ENCODE measurements at regions not wholly inside any gene's neighbourhood (a gene's known extent, or its start where the extent isn't known, plus 50 kb on each side); places are given as distances from the start of the nearest gene placed in this dataset.

- Histone ChIP-seq H3K9me3 (replicated peaks; ENCODE audit: control insufficient read depth, insufficient read depth, low read depth, low read length) (no peaks in the 10 kb centered on the region), H3K9ac (ENCODE audit: insufficient read depth in 1 of 2, low read depth in 2 of 2, low read length in 2 of 2) (no peak overlapping the region), H3K36me3 (ENCODE audit: control insufficient read depth, insufficient read depth, low read length) (no peaks in the 10 kb centered on the region), H3K79me2 (ENCODE audit: control insufficient read depth, insufficient read depth, low read length) (no peaks in the 10 kb centered on the region), H3K4me1 (replicated peaks in 1 of 2; ENCODE audit: control insufficient read depth in 2 of 2, insufficient read depth in 2 of 2, low read length in 2 of 2) (no peaks in the 10 kb centered on the region), H3K27ac (ENCODE audit: extremely low read depth, low read depth, low read length) (no peak overlapping the region), H2AFZ (ENCODE audit: low read depth, low read length) (no peak overlapping the region), H3K4me2 (ENCODE audit: insufficient read depth, low read length) (no peak overlapping the region), H3K4me3 (no peak overlapping the region), H3K27me3 (ENCODE audit: control insufficient read depth in 2 of 2, insufficient read depth in 2 of 2, low read length in 2 of 2) (no peaks in the 10 kb centered on the region), H3K9me1 (ENCODE audit: control insufficient read depth, insufficient read depth, low read length) (no peaks in the 10 kb centered on the region), H4K20me1 (replicated peaks; ENCODE audit: control insufficient read depth, insufficient read depth, low read length) (no peaks in the 10 kb centered on the region)
- BruUV-seq (replicated peaks), result no TSS peak
- no peak for FAIRE-seq
- no peak for ATAC-seq
- intact Hi-C loops (cut with micrococcal nuclease), result no loop called here
- no peak for DNase-seq (ENCODE audit: extremely low read depth in 1 of 4, low spot score in 3 of 4)
- WGBS (ENCODE audit: insufficient coverage, low coverage, missing lambda C conversion rate), result 4% methylated on average over 2 of the region's 2 CpGs
- POLR2A ChIA-PET, result no interaction called here
- CTCF ChIA-PET (ENCODE audit: low intra/inter-chr PET ratio), result no interaction called here
- no peak for TF ChIP-seq BRCA1 (IDR thresholded peaks at IDR 0.05)
- TF ChIP-seq BRCA1 (CRISPR knock-in tag; IDR thresholded peaks at IDR 0.05), result no peak
- no peak for TF ChIP-seq ZNF778 (CRISPR knock-in tag; IDR thresholded peaks at IDR 0.05)
- no peak for TF ChIP-seq PPARD (CRISPR knock-in tag; IDR thresholded peaks at IDR 0.05)
- TF ChIP-seq ZNF445 (CRISPR knock-in tag; IDR thresholded peaks at IDR 0.05; ENCODE audit: low read depth), result no peak
- no peak for TF ChIP-seq ZNF3 (CRISPR knock-in tag; IDR thresholded peaks at IDR 0.05)
- no peak for TF ChIP-seq ZNF444 (CRISPR knock-in tag; IDR thresholded peaks at IDR 0.05)
- no peak for TF ChIP-seq CHAMP1 (IDR thresholded peaks at IDR 0.05)
- no peak for TF ChIP-seq ZBTB2 (IDR thresholded peaks at IDR 0.05)
- no peak for TF ChIP-seq HIVEP1 (CRISPR knock-in tag; IDR thresholded peaks at IDR 0.05)
- no peak for TF ChIP-seq KDM1A (IDR thresholded peaks at IDR 0.05)
- no peak for TF ChIP-seq PCBP1 (IDR thresholded peaks at IDR 0.05; ENCODE audit: low read depth, low read length, poor library complexity, severe bottlenecking)
- TF ChIP-seq MITF (IDR thresholded peaks at IDR 0.05), result no peak
- TF ChIP-seq GABPB1 (CRISPR knock-in tag; IDR thresholded peaks at IDR 0.05), result no peak
- in situ Hi-C loops (cut with MboI), result no loop called here
Observed at GRCh38 chr9:81037889-81038288, 651.5 kb downstream of the TLE1 start.
